Left colon (tissue), 2 donors: ENCODE measurements at regions not wholly inside any gene's neighbourhood (a gene's known extent, or its start where the extent isn't known, plus 50 kb on each side); places are given as distances from the start of the nearest gene placed in this dataset.

ENCODE experiments used
- ATAC-seq: fragments of 200-7000 bp; cut with Tn5 transposase; one replicate; pipeline ENCODE4 v1.9.1; 2020; ENCODE audit warnings: mild to moderate bottlenecking, moderate library complexity
- DNase-seq, 2 donors: peaks; one replicate each; pipeline ENCODE4 v3.0.0-alpha.2; 2020
- intact Hi-C, 2 donors: fragments of 100-400 bp; cut with DNase I in 1 of 2; cut with micrococcal nuclease in 1 of 2; formaldehyde crosslinking; loops; one replicate each; pipeline versions ENCODE4 v1.11.2 to v1.14.0; 2022; cut with DNase I, micrococcal nuclease
- donor health status: DM: no; HTN: no; CAD: no.
- donor health status: DM: yes; HTN: yes; CAD: no.

DNA sequence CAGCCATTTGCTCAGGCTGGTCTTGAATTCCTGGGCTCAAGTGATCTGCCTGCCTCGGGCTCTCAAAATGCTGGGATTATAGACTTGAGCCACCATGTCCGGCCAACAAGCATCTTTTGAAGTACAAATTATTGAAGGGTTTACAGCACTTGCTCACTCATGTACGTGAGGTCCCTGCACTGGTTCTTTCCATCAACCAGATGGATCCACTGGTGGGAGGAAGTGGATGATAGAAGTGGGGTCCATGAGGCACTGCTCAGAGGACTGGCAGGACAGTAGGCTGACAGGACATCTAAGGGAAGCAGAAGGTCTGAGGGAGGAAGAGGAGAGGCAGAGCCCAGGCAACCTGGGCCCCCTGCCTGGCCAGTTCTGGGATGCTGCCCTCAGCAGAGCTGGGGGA lies 109.2 kb upstream of the NXT1 start:
- intact Hi-C loops: no loop called here
- DNase-seq: no peak
- ATAC-seq: no peak

DNA sequence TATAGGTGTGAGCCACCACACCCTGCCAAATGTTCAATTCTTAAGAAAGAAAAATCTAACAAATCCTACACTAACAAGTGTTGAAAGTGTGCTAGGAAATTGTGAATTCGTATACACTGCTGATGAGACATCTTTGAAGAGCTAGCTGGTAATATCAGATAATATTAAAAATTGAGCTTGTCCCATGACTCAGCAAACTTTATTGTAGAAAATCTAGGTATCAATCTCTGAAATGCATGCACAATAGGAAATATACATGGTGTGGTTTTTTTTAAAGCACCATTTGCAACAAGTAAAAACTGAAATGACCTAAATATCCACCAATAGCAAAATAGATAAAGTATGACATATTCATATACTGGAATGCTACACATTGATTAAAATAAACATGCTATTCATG lies 110.1 kb upstream of the NXT1 start:
- DNase-seq (no peak), ATAC-seq (no peak)
- intact Hi-C loops: no loop called here

DNA sequence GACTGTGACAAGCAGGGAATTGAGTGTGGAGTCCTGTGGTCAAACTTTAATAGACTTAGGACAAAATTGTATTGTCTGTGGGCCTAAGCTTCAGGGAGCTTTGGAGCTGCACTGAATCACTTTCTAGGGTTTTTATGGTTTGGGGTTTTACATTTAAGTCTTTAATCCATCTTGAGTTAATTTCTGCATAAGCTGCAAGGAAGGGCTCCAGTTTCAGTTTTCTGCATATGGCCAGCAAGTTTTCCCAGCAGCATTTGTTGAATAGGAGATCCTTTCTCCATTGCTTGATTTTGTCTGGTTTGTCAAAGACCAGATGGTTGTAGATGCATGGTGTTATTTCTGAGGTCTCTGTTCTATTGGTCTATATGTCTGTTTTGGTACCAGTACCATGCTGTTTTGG lies 113.4 kb upstream of the NXT1 start:
- DNase-seq: no peak
- ATAC-seq: no peak
- intact Hi-C loops: loop anchor here in 1 of 2 donors (5.0 kb wide), 1 partner anchor 545 kb away; no protein-coding TSS in a partner anchor

DNA sequence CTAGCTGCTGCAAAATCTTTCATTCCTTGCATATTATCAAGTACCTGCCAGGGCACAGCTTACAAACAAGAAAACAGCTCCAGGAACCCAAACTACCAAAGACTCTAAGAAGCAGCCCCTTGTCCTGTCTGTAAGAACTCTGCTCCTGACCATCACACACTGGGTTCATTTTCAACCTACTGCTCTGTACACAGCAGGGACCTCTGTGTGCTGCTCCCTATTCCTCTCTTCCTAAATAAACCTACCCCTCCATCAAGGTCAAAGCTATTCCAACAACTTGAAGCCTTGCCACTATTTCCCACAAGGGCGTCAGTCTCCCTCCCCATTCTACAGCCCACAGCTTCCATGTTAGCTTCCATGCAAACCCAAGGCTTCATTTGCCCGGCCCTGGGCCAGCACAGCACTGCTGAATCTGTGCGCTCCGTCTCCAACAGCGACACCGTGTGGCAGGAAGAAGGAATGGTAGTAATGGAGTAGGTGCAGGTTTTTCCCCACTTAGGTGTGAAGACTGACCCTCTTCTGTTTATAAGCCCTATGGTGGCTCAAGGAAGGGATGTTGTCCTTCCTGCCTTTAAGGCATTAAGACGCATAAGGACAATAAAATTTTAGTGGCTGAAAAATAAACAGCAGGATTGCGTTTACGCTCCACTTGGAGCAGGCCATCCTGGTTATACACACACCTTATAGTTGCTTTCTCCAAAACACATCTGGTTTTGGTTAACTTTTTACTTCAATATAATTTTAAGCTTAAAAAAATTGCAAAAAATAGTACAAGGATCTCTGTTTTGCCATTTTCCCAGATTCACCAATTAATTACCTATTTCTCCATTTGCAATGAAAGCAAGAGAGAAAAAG lies 115.2 kb upstream of the NXT1 start:
- DNase-seq (peak in 1 of 2 donors; percentile 53), ATAC-seq (peak; percentile 69)
- intact Hi-C loops: loop anchor here in 1 of 2 donors (5.0 kb wide), 1 partner anchor 543 kb away; no protein-coding TSS in a partner anchor

DNA sequence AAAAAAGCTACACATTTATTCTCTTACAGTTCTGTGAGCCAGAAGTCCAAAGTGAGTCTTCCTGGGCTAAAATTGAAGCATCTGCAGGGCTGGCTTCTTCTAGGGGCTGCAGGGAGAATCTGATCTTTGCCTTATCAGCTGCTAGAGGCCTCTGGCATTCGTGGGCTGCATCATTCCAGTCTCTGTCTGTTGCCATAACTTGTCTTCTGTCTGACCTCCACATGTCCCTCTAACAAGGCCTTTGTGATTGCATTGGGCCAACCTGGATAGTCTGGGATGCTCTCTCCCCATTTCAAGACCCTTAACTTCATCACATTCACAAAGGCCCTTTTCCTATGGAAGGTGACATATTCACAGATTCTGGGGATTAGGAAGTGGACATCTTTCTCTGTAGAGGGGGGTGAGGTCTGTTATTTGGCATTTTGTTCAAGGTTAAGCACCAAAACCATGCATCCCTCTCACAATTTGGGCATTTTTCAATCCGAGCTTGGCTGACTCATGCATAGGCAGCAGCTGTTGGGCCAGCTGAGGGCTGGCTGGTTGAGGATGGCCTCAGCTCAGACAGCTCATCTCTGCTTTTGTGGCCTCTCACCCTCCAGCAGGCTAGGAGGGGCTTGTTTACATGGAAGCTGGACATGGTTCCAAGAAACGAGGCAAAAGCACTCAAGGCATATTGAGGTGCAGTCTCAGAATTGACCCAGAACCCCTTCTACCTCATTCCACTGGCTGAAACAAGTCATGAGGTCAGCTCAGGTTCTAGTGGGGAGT lies 116.1 kb upstream of the NXT1 start:
- intact Hi-C loops: loop anchor here in 1 of 2 donors (5.0 kb wide), 1 partner anchor 542 kb away; no protein-coding TSS in a partner anchor
- no peak for DNase-seq

DNA sequence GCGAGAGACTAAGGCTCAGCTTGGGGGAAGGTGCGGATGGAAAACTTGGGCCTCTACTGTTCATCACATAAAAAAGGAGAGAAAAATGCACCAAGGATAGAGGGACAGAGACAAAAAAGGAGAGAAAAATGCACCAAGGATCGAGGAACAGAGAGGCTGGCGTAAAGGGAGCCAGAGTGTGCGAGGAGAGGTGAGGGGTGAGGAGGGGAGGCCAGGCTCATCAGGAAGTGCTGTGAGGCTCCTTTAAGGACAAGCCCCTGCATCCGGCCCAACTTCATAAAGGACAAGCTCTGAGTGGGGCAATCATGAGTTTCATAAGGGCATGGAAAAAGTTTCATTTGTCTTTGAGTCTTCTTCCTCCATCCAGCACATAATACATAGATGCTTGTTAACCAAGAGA lies 117.2 kb upstream of the NXT1 start:
- DNase-seq (no peak), ATAC-seq (no peak)
- intact Hi-C loops: no loop called here

More for the DNA sequence above, 116.1 kb upstream of the NXT1 start:
- no peak for ATAC-seq

DNA sequence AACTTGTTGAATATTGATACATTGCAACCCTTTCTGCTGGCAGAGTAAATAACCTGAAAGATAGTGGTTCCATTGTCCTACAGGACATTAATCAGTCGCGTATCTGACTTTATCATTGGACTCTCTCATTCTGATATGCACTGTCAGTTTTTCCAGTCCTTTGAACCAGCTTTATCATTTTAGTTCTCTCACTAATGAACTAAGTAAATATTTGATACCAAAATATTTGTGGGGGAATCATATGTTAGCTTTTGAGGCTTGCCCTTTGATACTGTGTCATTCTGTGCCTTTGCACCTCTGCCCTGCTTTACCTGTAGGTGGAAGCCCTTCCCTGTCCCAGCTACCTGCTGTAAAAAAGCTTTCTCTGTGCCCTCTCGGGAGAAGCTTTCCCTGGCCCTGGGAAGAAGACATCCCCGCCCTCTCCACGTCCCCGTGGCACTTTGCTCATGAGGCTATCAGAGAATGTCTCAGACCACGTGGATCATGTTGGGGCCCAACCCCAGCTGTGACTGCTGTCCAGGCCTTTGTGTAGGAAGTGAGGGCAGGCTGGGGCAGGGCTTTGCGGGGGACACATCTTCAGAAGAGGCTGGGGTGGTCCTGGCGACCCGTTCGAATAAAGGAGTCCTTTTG lies 117.8 kb upstream of the NXT1 start:
- DNase-seq: no peak
- no peak for ATAC-seq
- intact Hi-C loops: no loop called here

DNA sequence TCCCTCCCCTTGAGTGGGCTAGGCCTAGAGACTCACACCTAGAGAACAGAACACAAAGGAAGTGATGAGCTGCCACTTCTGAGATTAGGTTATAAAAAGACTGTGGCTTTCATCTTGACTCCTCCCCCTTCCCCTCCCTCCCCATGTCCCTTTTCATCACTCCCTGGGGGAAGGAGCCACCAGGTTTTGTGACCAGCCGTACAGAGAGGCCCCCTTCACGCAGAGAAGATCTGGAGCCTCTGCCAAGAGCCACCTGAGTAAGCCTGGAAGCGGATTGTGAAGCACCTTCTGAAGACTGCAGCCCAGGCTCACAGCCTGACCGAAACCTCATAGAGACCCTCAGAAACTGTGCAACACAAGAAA lies 118.4 kb upstream of the NXT1 start:
- intact Hi-C loops: no loop called here
- DNase-seq (no peak), ATAC-seq (no peak)

DNA sequence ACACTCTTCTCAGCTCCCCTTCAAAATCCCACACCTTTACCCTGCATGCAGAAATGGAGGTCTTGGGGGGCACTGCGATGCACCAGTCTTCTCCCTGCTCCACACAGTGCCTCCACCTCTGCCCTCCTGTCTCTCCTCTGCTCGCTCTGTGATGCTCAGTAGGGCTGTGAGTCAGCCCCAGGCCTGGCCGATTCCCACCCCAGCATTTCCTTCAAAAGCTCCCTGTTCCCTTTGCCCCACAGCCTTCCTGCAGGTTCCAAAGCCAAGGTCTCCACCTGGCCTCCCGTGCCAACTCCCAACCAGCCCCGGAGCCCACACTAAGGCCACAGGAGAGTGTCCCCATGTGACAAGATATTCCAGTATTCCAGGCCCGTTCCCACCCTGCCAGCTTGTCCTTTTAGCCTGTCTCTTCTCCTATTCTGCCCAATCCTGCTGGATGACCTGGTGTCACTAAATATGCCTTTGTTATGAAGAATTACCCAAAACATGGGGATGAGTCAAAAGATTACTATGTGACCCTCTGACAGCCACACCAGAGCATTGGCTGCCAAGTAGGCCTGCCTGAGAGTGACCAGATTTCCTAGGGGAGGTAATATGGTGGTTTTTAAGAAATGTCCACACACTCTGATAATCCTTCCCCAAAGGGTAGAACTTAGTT lies 118.9 kb upstream of the NXT1 start:
- ATAC-seq: no peak
- intact Hi-C loops: no loop called here
- no peak for DNase-seq

DNA sequence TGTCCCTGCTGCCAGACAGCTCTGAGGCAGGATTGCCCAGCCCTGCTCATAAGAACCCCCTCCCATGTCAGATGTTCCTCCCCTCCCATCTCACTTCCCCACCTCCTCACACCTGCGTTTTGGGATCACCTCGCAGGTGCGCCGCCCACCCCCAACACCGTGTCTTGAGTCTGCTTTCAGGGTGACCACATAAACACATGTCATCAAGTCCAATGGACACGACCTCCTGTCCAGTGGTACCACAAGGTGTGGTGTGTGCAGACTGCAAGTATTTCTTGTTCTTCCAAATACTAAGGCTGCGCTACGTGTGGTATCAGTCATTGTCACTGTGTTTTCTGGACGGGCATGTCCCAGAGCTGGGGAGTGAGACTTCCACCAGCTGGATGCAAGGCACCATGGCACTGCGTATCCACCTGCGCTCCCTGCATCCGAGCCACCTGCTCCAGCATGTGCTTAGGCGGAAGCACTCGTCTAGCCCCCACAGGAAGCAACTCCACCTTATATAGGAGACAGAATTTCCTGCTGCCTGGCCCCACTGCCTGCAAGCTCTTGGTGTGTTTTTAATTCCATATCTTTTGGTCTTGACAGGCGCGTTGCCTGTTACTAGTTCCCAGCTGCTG lies 119.7 kb upstream of the NXT1 start:
- ATAC-seq (no peak), DNase-seq (no peak)
- intact Hi-C loops: no loop called here

DNA sequence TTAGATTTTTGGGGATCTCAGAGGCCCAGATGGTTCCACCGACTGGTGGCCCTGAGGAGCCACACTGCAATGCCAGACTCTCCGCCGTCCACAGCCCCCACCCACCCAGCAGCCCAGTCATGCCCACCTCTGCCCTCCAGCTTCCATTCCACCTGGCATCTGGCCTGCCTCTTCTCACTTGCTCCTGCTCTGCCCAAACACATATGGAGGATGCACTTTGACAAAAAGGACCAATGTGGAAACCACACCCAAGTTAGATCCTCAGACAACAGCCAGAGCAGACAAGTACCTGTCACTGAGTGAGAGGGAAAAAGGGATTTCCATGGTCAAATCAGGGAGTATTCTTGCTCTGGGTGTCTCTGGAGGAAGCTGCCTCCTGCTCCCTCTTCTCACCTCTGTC lies 120.6 kb upstream of the NXT1 start:
- intact Hi-C loops: no loop called here
- no peak for ATAC-seq
- no peak for DNase-seq

DNA sequence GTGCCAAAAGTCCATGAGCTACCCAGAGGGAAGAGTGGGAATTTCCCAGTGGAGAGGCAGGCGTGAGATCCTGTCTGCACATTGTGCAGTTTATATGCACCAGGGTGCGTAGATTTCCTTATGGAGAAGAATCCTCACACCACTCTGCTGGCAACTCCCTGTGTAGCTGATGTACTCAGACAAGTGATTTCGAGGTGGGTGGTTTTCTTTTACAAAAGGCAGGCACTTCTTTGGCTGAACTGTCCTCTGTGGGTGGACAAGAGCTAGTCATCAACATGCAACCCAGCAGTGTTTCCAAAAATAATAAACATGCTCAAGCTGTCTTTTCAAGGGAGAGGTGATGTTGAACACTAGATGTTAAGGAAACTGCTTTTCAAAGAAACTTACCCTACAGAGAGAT lies 121.7 kb upstream of the NXT1 start:
- intact Hi-C loops: no loop called here
- no peak for DNase-seq
- ATAC-seq: no peak

DNA sequence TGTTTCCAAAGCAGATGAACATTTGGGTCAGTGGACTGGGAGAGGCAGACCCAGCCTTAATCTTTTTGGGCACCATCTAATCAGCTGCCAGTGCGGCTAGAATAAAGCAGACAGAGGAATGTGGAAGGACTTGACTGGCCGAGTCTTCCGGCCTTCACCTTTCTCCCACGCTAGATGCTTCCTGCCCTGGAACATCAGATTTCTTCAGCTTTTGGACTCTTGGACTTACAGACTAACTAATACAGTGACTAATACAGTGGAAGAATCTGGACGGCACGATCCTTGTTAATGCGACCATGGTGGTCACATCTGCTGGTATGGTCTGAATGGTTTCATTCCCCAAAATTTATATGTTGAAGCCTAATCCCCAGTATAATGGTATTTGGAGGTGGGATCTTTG lies 122.6 kb upstream of the NXT1 start:
- ATAC-seq (no peak), DNase-seq (no peak)
- intact Hi-C loops: no loop called here

DNA sequence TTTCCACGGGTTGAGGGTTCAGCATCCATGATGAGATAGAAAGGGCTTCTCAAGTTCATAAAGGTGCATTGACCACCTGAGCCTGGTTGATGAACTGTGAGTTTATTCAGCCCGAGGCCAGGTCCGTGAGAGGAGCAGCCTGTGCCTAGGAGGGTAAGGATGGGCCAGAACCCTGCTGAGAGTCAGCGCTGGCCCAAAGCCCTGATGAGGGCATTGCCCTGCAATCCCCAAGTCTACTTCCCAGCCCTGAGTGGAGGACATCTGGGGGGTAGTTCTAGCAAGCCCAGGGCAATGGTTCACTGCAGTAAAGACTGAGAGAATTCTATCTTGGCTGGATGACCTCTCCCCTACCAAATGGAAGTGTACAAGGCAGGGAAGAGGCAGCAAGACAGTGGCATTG lies 123.3 kb upstream of the NXT1 start:
- DNase-seq (no peak), ATAC-seq (no peak)
- intact Hi-C loops: no loop called here

DNA sequence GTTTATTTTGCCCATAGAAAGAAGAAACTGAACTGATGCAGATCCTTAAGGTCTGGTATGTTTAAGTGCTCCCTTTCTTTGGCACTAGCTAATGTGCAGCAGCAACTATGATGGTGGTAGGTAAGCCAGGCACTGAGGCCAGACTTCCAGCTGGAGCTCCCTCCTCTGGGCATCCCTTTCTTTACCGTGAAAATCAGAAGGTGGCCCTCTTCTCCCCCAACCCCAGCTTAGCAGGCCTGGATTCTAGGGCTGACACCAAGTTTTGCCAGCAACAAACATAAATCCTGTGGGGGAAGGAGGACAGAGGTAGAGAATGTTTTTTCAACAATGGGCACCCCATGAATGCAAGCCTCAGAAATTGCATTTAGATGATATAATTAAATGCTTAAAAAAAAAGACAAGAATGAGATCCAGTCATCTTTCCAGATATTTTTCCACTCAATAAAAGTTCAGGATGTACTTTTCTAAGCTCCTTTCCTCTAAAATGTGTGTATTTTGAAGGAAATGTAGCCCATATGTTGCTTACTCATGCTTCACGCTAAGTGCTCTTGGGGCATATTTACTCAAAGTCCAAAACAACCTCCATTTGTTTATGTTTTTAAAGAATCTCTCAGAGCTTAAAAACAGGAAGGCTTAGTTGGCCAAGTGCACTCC lies 123.9 kb upstream of the NXT1 start:
- ATAC-seq: no peak
- DNase-seq: no peak
- intact Hi-C loops: no loop called here

DNA sequence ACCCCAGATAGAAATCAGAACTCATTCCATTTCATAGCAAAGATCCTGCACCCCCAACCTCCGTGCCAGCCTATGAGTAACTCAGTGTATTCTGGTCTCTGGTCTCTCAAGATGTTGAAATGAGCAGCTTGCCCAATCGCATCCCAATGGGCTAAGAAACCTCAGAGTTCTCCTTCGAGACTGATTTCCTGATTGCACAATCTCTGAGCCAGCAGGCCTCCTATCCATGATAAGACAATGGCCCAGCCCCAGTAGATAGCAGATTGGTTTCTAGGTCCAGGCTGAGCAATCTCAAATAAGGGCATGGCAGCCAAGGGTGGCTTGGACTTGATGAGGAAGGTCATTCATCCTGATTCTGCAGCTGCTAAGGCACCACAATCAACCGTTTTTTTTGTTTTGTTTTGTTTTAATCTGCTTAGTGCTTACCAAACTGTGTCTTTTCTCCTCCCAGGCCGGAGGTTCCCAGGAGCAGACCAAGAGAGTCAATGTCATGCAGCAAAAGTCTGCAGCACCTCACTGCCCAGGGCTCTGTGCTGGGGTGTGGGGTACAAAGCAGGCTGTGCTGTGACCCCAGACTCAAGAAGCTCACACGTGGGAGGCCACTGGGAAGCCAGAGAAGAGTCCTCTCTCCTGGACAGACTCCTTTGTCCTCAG lies 125.1 kb upstream of the NXT1 start:
- DNase-seq: peak in 1 of 2 donors; percentile 57
- intact Hi-C loops: no loop called here
- ATAC-seq: no peak

DNA sequence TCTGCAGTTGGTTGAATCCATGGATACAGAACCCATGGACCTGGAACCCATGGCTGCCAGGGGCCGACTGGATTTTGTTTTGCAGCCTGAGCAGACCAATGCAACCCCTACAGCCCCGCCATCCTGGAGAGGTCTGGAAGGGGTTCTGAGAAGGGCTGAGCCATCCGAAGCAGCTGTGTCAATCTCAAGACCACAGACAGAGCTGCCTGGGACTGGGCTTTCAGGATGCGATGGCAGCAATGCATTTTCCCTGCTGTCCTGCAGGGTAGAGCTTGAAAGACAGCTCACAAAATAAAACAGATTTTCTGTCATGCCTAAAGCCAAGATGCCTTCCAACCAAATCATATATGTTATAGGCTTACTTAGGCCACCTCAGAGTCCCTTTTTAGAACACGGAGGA lies 125.8 kb upstream of the NXT1 start:
- ATAC-seq (no peak), DNase-seq (no peak)
- intact Hi-C loops: no loop called here
